Sigmoid colon (tissue), 6 donors: ENCODE measurements at regions not wholly inside any gene's neighbourhood (a gene's known extent, or its start where the extent isn't known, plus 50 kb on each side); places are given as distances from the start of the nearest gene placed in this dataset.

Experiments
- DNase-seq: peaks from one replicate; pipeline ENCODE4 v3.0.0-alpha.2; 2019
- H3K27ac ChIP-seq, 4 donors: fragments of 200-600 bp; sonication (generic); one replicate each; pipeline ENCODE4 v1.5.1; 2016 to 2019; ENCODE audit warnings: mild to moderate bottlenecking in 1 of 4
- H3K27me3 ChIP-seq, 3 donors: fragments of 200-600 bp; sonication (generic); one replicate each; pipeline ENCODE4 v1.5.1; 2019; ENCODE audit warnings: mild to moderate bottlenecking in 1 of 3
- H3K36me3 ChIP-seq, 4 donors: fragments of 200-600 bp; sonication (generic); one replicate each; pipeline ENCODE4 v1.5.1; 2016 to 2019
- H3K4me1 ChIP-seq, 4 donors: fragments of 200-600 bp; sonication (generic); one replicate each; pipeline ENCODE4 v1.5.1; 2017 to 2019
- H3K4me3 ChIP-seq, 4 donors: fragments of 200-600 bp; sonication (generic); one replicate each; pipeline ENCODE4 v1.5.1; 2017 to 2019; ENCODE audit warnings: mild to moderate bottlenecking in 2 of 4, moderate library complexity in 1 of 4
- H3K9me3 ChIP-seq, 4 donors: fragments of 200-600 bp in 3 of 4; sonication (generic) in 3 of 4; one replicate each; pipeline versions ENCODE4 v1.5.1 to v1.6.1; 2013 to 2019
- EP300 ChIP-seq, 4 donors: sonication (generic); formaldehyde crosslinking; IDR thresholded peaks; one replicate each; pipeline ENCODE4 v1.6.1; 2017; ENCODE audit warnings: antibody characterized with exemption in 4 of 4
- POLR2A ChIP-seq, 2 donors: fragments of 450-650 bp; IDR thresholded peaks; one replicate each; pipeline ENCODE4 v1.6.1; 2016; ENCODE audit warnings: antibody characterized with exemption in 2 of 2, mild to moderate bottlenecking in 2 of 2, moderate library complexity in 2 of 2
- POLR2AphosphoS5 ChIP-seq, 4 donors: sonication (generic); formaldehyde crosslinking; IDR thresholded peaks; one replicate each; pipeline ENCODE4 v1.6.1; 2017; ENCODE audit warnings: antibody characterized with exemption in 4 of 4
- WGBS, 2 donors: extraction: QIAGEN DNeasy Blood & Tissue Kit; methylation state at CpG; one replicate each; pipeline ENCODE4 v1.1.7; 2013; 5-methylcytosine and 5-hydroxymethylcytosine counted together
- intact Hi-C: fragments of 100-400 bp; cut with DNase I; formaldehyde crosslinking; loops from one replicate; pipeline ENCODE4 v1.15.1; 2023
- TF ChIP-seq, protein P1 (sequence below), 4 experiments: fragments of 450-650 bp in 3 of 4; fragments of 200-600 bp in 1 of 4; IDR thresholded peaks; one replicate each; pipeline ENCODE4 v1.5.1; 2016 to 2019; ENCODE audit warnings: antibody characterized with exemption in 4 of 4, mild to moderate bottlenecking in 3 of 4, moderate library complexity in 2 of 4
- donor health status: healthy with polysubstance abuse.
- donor health status: healthy.

DNA sequence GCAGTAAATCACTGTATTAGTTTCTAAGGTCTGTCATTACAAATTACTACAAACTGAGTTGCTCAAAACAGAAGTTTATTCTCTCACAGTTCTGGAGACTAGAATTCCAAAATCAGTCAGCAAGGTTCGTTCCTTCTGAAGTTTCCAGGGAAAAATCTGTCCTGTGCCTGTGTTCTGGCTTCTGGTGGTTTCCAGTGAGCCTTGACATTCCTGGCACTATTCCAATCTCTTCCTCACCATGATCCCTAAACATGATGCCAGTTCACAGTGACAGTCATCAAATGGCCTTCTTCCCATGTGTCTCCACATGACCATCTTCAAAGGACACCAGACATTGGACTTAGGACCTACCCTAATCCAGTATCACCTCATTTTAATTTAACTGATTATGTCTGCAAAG lies 351.4 kb downstream of the PLK2 start:
- WGBS, 2 donors = 73 to 83% methylated on average over 1 of the region's 1 CpG
- Histone ChIP-seq H3K27me3 (no peaks in the 10 kb centered on the region), H3K4me3 (no peak overlapping the region), H3K4me1 (no peaks in the 10 kb centered on the region), H3K27ac (no peak overlapping the region), H3K9me3 (no peaks in the 10 kb centered on the region), H3K36me3 (no peaks in the 10 kb centered on the region)
- TF ChIP-seq EP300 (IDR thresholded peaks at IDR 0.05) = no peak
- no peak for TF ChIP-seq POLR2AphosphoS5 (IDR thresholded peaks at IDR 0.05)
- no peak for TF ChIP-seq POLR2A (IDR thresholded peaks at IDR 0.05)
- TF ChIP-seq, protein P1, sequence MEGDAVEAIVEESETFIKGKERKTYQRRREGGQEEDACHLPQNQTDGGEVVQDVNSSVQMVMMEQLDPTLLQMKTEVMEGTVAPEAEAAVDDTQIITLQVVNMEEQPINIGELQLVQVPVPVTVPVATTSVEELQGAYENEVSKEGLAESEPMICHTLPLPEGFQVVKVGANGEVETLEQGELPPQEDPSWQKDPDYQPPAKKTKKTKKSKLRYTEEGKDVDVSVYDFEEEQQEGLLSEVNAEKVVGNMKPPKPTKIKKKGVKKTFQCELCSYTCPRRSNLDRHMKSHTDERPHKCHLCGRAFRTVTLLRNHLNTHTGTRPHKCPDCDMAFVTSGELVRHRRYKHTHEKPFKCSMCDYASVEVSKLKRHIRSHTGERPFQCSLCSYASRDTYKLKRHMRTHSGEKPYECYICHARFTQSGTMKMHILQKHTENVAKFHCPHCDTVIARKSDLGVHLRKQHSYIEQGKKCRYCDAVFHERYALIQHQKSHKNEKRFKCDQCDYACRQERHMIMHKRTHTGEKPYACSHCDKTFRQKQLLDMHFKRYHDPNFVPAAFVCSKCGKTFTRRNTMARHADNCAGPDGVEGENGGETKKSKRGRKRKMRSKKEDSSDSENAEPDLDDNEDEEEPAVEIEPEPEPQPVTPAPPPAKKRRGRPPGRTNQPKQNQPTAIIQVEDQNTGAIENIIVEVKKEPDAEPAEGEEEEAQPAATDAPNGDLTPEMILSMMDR (IDR thresholded peaks at IDR 0.05) = no peak
- no peak for DNase-seq
- intact Hi-C loops = no loop called here

GRCh38 chr5:58107704-58108103 lies 352.2 kb downstream of the PLK2 start:
- intact Hi-C loops = no loop called here
- Histone ChIP-seq H3K4me1 (no peaks in the 10 kb centered on the region), H3K36me3 (no peaks in the 10 kb centered on the region), H3K4me3 (no peak overlapping the region), H3K27ac (no peak overlapping the region), H3K27me3 (no peaks in the 10 kb centered on the region), H3K9me3 (no peaks in the 10 kb centered on the region)
- DNase-seq = no peak
- WGBS, 2 donors = 55 to 82% methylated on average over 2 of the region's 2 CpGs
- no peak for TF ChIP-seq POLR2A (IDR thresholded peaks at IDR 0.05)
- no peak for TF ChIP-seq POLR2AphosphoS5 (IDR thresholded peaks at IDR 0.05)
- TF ChIP-seq, protein P1 (IDR thresholded peaks at IDR 0.05) = no peak
- TF ChIP-seq EP300 (IDR thresholded peaks at IDR 0.05) = no peak

DNA sequence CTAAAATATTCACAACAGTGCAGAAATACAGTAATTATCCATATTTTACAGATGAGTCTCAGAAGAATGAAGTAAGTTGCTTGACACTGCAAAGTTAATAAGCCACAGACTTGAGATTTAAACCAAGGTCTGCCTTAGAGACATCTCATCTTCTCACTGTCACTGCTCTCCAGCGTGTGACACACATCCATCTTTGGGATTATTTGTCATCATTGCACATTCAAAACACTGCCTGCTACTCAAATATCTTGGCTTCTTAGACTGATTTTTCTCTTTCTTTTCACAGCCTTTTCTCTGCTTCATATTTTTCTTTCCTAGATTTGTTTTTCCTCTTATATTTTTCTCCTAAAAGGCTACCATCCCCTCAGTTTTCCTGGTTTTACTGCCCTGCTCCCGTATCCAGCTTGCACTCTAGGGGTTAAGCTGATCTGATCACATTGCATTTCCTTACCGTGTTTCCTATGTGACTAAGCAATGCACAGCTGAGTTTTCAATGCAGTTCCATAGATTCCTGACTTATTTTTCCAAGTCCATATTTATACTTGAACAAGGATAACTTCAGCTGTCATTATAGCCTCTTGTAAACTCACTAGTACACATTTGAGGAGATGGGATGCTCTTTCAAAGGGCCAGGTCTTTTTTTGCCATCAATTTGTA lies 353.0 kb downstream of the PLK2 start:
- Histone ChIP-seq H3K36me3 (no peaks in the 10 kb centered on the region), H3K9me3 (no peaks in the 10 kb centered on the region), H3K27me3 (no peaks in the 10 kb centered on the region), H3K4me3 (no peak overlapping the region), H3K4me1 (no peaks in the 10 kb centered on the region), H3K27ac (no peak overlapping the region)
- DNase-seq = no peak
- no peak for TF ChIP-seq EP300 (IDR thresholded peaks at IDR 0.05)
- TF ChIP-seq POLR2AphosphoS5 (IDR thresholded peaks at IDR 0.05) = no peak
- intact Hi-C loops = no loop called here
- 70 to 71% methylated on average over 3 of the region's 3 CpGs for WGBS, 2 donors

DNA sequence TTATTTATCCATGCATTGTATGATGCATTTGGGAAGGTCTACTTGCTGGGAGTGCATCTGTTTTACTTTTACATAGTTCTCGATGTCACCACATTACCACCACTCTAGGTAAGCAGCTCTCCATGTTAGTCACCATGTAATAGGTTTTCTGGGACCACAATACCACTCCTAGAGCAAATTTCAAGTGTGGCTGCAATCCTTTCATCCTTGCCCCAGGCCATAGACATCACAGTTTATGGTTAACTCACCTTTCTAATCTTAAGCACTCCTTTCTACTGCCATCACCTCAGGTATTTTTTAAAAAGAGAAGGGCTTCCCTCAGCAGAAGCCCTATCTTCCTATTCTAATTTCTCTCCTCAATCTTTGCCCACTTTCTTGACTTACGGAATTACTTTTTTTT lies 354.1 kb downstream of the PLK2 start:
- H3K27me3 ChIP-seq = no peaks in the 10 kb centered on the region
- H3K9me3 ChIP-seq = no peaks in the 10 kb centered on the region
- TF ChIP-seq, protein P1 (IDR thresholded peaks at IDR 0.05) = no peak
- TF ChIP-seq POLR2AphosphoS5 (IDR thresholded peaks at IDR 0.05) = no peak
- TF ChIP-seq EP300 (IDR thresholded peaks at IDR 0.05) = no peak
- no peak for TF ChIP-seq POLR2A (IDR thresholded peaks at IDR 0.05)
- H3K4me1 ChIP-seq = no peaks in the 10 kb centered on the region
- no peaks in the 10 kb centered on the region for H3K36me3 ChIP-seq
- H3K4me3 ChIP-seq = no peak overlapping the region
- no peak overlapping the region for H3K27ac ChIP-seq
- intact Hi-C loops = no loop called here
- WGBS, 2 donors = 91% methylated on average over 2 of the region's 2 CpGs
- no peak for DNase-seq

DNA sequence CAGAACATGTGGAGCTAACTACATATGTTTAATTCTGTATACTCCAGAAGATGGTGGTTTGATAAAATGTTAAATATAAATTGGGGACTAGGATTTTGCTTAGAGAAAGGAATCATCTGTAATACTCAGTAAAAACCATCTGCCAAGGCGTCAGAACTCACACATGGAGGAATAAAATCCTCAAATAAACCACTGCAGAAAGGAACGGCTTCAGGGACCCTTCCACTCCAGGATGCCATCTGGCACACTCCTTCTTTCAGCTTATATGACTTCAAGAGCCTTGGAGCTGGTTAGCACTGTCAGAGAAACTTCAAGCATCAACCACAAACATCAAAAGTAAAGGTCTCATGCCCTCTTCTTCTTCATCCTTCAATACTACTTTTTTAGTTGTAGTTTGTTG lies 360.6 kb downstream of the PLK2 start:
- Histone ChIP-seq H3K36me3 (no peaks in the 10 kb centered on the region), H3K4me1 (no peaks in the 10 kb centered on the region), H3K27ac (no peak overlapping the region), H3K27me3 (no peaks in the 10 kb centered on the region), H3K9me3 (no peaks in the 10 kb centered on the region), H3K4me3 (no peak overlapping the region)
- intact Hi-C loops = no loop called here
- DNase-seq = no peak
- no peak for TF ChIP-seq POLR2A (IDR thresholded peaks at IDR 0.05)
- TF ChIP-seq POLR2AphosphoS5 (IDR thresholded peaks at IDR 0.05) = no peak
- TF ChIP-seq, protein P1 (IDR thresholded peaks at IDR 0.05) = no peak
- 70 to 79% methylated on average over 2 of the region's 2 CpGs for WGBS, 2 donors
